Large intestine (tissue), 3 donors: ENCODE measurements at regions not wholly inside any gene's neighbourhood (a gene's known extent, or its start where the extent isn't known, plus 50 kb on each side); places are given as distances from the start of the nearest gene placed in this dataset.
"Not testable (repeated sequence)": the region's sequence is repeated elsewhere in the genome, so short reads cannot be mapped to it uniquely, and the experiment has no call there.

Experiments
- DNase-seq, 2 donors: peaks; one replicate each; pipeline versions ENCODE4 v3.0.0 to v3.0.0-alpha.2; 2013
- H3K27ac ChIP-seq: one replicate; pipeline ENCODE4 v1.5.1; 2013; ENCODE audit warnings: low read length
- H3K27me3 ChIP-seq: 2 replicates; pipeline ENCODE4 v1.6.1; 2013; ENCODE audit warnings: low read length; ENCODE audit not compliant: control insufficient read depth, insufficient read depth
- H3K36me3 ChIP-seq: 2 replicates; pipeline ENCODE4 v1.6.1; 2013; ENCODE audit warnings: low read length; ENCODE audit not compliant: control insufficient read depth, insufficient read depth
- H3K4me1 ChIP-seq: one replicate; pipeline ENCODE4 v1.6.1; 2013; ENCODE audit warnings: low read length; ENCODE audit not compliant: control insufficient read depth, insufficient read depth
- H3K4me3 ChIP-seq: one replicate; pipeline ENCODE4 v1.5.1; 2013; ENCODE audit warnings: low read length
- H3K9me3 ChIP-seq: one replicate; pipeline ENCODE4 v1.6.1; 2013; ENCODE audit warnings: mild to moderate bottlenecking, low read depth, low read length, moderate library complexity; ENCODE audit not compliant: control insufficient read depth
- WGBS: methylation state at CpG from one replicate; pipeline ENCODE4 v1.1.5; 2013; ENCODE audit warnings: low lambda C conversion rate; ENCODE audit not compliant: insufficient coverage; 5-methylcytosine and 5-hydroxymethylcytosine counted together

GRCh38 chrX:826448-826847 lies 195.9 kb downstream of the SHOX start:
- H3K36me3 ChIP-seq: no peaks in the 10 kb centered on the region
- no peaks in the 10 kb centered on the region for H3K27me3 ChIP-seq
- H3K4me3 ChIP-seq: no peak overlapping the region
- DNase-seq: no peak
- H3K9me3 ChIP-seq: no peaks in the 10 kb centered on the region
- H3K27ac ChIP-seq: no peak overlapping the region
- no peaks in the 10 kb centered on the region for H3K4me1 ChIP-seq
- WGBS: no CpG with 5 or more reads among the region's 9 CpGs

- Histone ChIP-seq H3K4me1 (no peaks in the 10 kb centered on the region), H3K36me3 (no peaks in the 10 kb centered on the region), H3K9me3 (no peaks in the 10 kb centered on the region), H3K4me3 (no peak overlapping the region), H3K27me3 (no peaks in the 10 kb centered on the region), H3K27ac (no peak overlapping the region)
- WGBS: 100% methylated on average over 1 of the region's 11 CpGs
- DNase-seq: no peak
These were observed 195.4 kb downstream of the SHOX start for GRCh38 chrX:825991-826390.

- not testable (repeated sequence) for H3K27ac ChIP-seq, H3K36me3 ChIP-seq, H3K9me3 ChIP-seq, H3K4me3 ChIP-seq, DNase-seq, H3K4me1 ChIP-seq, H3K27me3 ChIP-seq
- 60% methylated on average over 1 of the region's 1 CpG for WGBS
These were observed 192.5 kb downstream of the SHOX start for GRCh38 chrX:823073-823472.

- WGBS: 68% methylated on average over 4 of the region's 12 CpGs
- no peaks in the 10 kb centered on the region for H3K27me3 ChIP-seq
- H3K9me3 ChIP-seq: no peaks in the 10 kb centered on the region
- no peaks in the 10 kb centered on the region for H3K4me1 ChIP-seq
- no peak overlapping the region for H3K4me3 ChIP-seq
- no peak overlapping the region for H3K27ac ChIP-seq
- H3K36me3 ChIP-seq: no peaks in the 10 kb centered on the region
- no peak for DNase-seq
These were observed 190.9 kb downstream of the SHOX start for GRCh38 chrX:821327-822107.

GRCh38 chrX:819684-820083 lies 189.1 kb downstream of the SHOX start:
- no peaks in the 10 kb centered on the region for H3K36me3 ChIP-seq
- H3K4me1 ChIP-seq: no peaks in the 10 kb centered on the region
- H3K4me3 ChIP-seq: no peak overlapping the region
- no peak overlapping the region for H3K27ac ChIP-seq
- WGBS: 100% methylated on average over 3 of the region's 15 CpGs
- no peaks in the 10 kb centered on the region for H3K9me3 ChIP-seq
- H3K27me3 ChIP-seq: no peaks in the 10 kb centered on the region
- no peak for DNase-seq

GRCh38 chrX:817759-818300 lies 187.2 kb downstream of the SHOX start:
- Histone ChIP-seq H3K27me3 (no peaks in the 10 kb centered on the region), H3K4me3 (no peak overlapping the region), H3K27ac (no peak overlapping the region), H3K36me3 (no peaks in the 10 kb centered on the region), H3K9me3 (no peaks in the 10 kb centered on the region), H3K4me1 (no peaks in the 10 kb centered on the region)
- 93% methylated on average over 3 of the region's 9 CpGs for WGBS
- no peak for DNase-seq

GRCh38 chrX:817147-817546 lies 186.6 kb downstream of the SHOX start:
- not testable (repeated sequence) for H3K36me3 ChIP-seq, H3K4me3 ChIP-seq, H3K9me3 ChIP-seq, H3K4me1 ChIP-seq, H3K27ac ChIP-seq, DNase-seq, H3K27me3 ChIP-seq
- WGBS: no CpG with 5 or more reads among the region's 9 CpGs

GRCh38 chrX:816411-816810 lies 185.8 kb downstream of the SHOX start:
- H3K27me3 ChIP-seq: no peaks in the 10 kb centered on the region
- no peaks in the 10 kb centered on the region for H3K36me3 ChIP-seq
- WGBS: no CpG with 5 or more reads among the region's 14 CpGs
- no peaks in the 10 kb centered on the region for H3K9me3 ChIP-seq
- no peak for DNase-seq
- no peaks in the 10 kb centered on the region for H3K4me1 ChIP-seq
- H3K27ac ChIP-seq: no peak overlapping the region
- H3K4me3 ChIP-seq: no peak overlapping the region

- no peak for DNase-seq
- Histone ChIP-seq H3K9me3 (no peaks in the 10 kb centered on the region), H3K4me3 (no peak overlapping the region), H3K27ac (no peak overlapping the region), H3K4me1 (no peaks in the 10 kb centered on the region), H3K36me3 (no peaks in the 10 kb centered on the region), H3K27me3 (no peaks in the 10 kb centered on the region)
- 83% methylated on average over 1 of the region's 5 CpGs for WGBS
These were observed 179.6 kb downstream of the SHOX start for GRCh38 chrX:810186-810585.

GRCh38 chrX:809081-809480 lies 178.5 kb downstream of the SHOX start:
- DNase-seq: no peak
- no peak overlapping the region for H3K4me3 ChIP-seq
- H3K9me3 ChIP-seq: no peaks in the 10 kb centered on the region
- no peaks in the 10 kb centered on the region for H3K36me3 ChIP-seq
- no peaks in the 10 kb centered on the region for H3K4me1 ChIP-seq
- no peak overlapping the region for H3K27ac ChIP-seq
- no peaks in the 10 kb centered on the region for H3K27me3 ChIP-seq
- no CpG with 5 or more reads among the region's 11 CpGs for WGBS

GRCh38 chrX:806586-806985 lies 176.0 kb downstream of the SHOX start:
- DNase-seq: no peak
- no peaks in the 10 kb centered on the region for H3K27me3 ChIP-seq
- H3K4me1 ChIP-seq: no peaks in the 10 kb centered on the region
- no peak overlapping the region for H3K4me3 ChIP-seq
- no peak overlapping the region for H3K27ac ChIP-seq
- H3K9me3 ChIP-seq: no peaks in the 10 kb centered on the region
- 80% methylated on average over 3 of the region's 8 CpGs for WGBS
- H3K36me3 ChIP-seq: no peaks in the 10 kb centered on the region
